ENCODE measurements at regions not wholly inside any gene's neighbourhood (a gene's known extent, or its start where the extent isn't known, plus 50 kb on each side); places are given as distances from the start of the nearest gene placed in this dataset.

DNA sequence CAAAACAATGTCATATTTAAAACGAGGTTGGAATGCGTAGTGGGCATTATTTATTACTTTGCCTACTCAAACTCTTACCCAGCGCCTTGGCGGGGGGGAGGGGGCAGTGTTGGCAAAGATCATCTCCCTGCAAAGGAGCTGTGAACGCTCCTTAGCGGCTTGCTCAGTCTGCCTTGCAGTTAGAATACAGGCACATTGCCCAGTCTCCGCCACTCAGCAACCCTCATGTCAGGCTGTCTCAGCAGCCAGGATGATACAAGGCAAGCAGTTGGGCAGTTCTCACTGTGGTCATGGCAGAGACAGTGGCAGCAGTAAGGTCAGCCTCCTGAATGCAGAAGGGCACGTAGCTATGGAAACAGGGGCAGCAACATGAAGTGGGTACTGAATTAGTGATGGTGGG lies 170.4 kb upstream of the KCNK2 start:
- H3K27ac ChIP-seq, result no peak overlapping the region
- no peaks in the 10 kb centered on the region for H3K36me3 ChIP-seq (replicated peaks in 1 of 2; ENCODE audit: insufficient read depth in 1 of 2, low read depth in 2 of 2)
- TF ChIP-seq, protein P1, sequence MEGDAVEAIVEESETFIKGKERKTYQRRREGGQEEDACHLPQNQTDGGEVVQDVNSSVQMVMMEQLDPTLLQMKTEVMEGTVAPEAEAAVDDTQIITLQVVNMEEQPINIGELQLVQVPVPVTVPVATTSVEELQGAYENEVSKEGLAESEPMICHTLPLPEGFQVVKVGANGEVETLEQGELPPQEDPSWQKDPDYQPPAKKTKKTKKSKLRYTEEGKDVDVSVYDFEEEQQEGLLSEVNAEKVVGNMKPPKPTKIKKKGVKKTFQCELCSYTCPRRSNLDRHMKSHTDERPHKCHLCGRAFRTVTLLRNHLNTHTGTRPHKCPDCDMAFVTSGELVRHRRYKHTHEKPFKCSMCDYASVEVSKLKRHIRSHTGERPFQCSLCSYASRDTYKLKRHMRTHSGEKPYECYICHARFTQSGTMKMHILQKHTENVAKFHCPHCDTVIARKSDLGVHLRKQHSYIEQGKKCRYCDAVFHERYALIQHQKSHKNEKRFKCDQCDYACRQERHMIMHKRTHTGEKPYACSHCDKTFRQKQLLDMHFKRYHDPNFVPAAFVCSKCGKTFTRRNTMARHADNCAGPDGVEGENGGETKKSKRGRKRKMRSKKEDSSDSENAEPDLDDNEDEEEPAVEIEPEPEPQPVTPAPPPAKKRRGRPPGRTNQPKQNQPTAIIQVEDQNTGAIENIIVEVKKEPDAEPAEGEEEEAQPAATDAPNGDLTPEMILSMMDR (IDR thresholded peaks at IDR 0.05), result no peak
- no peak for TF ChIP-seq POLR2A (IDR thresholded peaks at IDR 0.05)
- DNase-seq, result no peak
- no peak overlapping the region for H3K4me3 ChIP-seq
- ATAC-seq, result no peak
- H3K27me3 ChIP-seq, result no peaks in the 10 kb centered on the region
- H3K4me1 ChIP-seq, result no peaks in the 10 kb centered on the region
- no peaks in the 10 kb centered on the region for H3K9me3 ChIP-seq
- 62 to 65% methylated on average over 7 to 8 of the region's 8 CpGs for WGBS, 2 donors
- intact Hi-C loops (cut with DNase I), result no loop called here

DNA sequence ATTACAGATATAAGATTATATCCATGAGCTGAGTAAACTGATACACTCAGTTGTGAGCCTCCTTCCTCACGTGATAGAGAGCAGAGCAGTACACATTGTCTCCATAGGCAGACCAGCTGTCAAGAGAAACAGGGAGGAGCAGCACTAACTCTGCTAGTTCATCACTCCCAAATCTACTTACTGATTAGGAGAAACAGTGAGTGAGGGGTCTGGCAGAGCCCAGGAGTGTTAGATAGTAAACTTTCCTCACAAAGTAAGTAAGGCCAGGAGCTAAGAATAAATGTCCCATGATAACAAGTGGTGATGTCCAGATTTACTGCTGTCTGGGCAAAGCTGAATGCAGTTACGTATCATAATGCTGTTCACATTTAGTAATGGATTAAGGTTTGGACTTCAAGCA lies 168.6 kb upstream of the KCNK2 start:
- DNase-seq (no peak), ATAC-seq (no peak)
- intact Hi-C loops (cut with DNase I), result no loop called here
- H3K9me3 ChIP-seq, result no peaks in the 10 kb centered on the region
- 56 to 62% methylated on average over 2 of the region's 2 CpGs for WGBS, 2 donors
- H3K4me1 ChIP-seq, result no peaks in the 10 kb centered on the region
- H3K27me3 ChIP-seq, result no peaks in the 10 kb centered on the region
- no peak overlapping the region for H3K27ac ChIP-seq
- no peaks in the 10 kb centered on the region for H3K36me3 ChIP-seq (replicated peaks in 1 of 2; ENCODE audit: insufficient read depth in 1 of 2, low read depth in 2 of 2)
- H3K4me3 ChIP-seq, result no peak overlapping the region
- no peak for TF ChIP-seq POLR2A (IDR thresholded peaks at IDR 0.05)

DNA sequence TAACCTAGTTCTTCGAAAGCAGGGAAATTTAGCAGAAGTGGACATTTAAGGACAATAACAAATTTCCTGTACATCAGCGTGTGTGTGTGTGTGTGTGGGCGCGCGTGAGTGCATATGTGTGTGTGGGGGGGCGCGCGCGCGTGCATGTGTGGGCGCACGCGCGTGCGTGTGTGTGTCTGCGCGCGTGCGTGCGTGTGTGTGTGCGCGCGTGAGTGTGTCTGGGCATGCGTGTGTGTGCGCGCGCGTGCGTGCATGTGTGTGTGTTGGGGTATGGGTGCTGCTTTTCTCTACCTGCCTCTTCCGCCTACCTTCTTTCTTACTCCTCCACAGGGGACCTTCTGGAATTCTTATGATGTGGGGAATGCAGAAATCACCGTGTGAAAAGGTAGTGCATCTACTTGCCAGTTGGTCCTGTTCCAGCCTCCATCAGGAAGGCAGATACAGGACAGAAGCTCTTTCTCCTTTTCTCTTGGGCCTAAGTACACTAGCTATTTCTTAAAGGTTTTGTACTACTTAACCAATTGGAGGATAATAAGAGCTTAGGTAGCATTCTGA lies 165.4 kb upstream of the KCNK2 start:
- H3K27ac ChIP-seq, result no peak overlapping the region
- 66 to 79% methylated on average over 31 of the region's 31 CpGs for WGBS, 2 donors
- H3K27me3 ChIP-seq, result no peaks in the 10 kb centered on the region
- H3K4me3 ChIP-seq, result no peak overlapping the region
- H3K4me1 ChIP-seq, result no peaks in the 10 kb centered on the region
- no peaks in the 10 kb centered on the region for H3K36me3 ChIP-seq (replicated peaks in 1 of 2; ENCODE audit: insufficient read depth in 1 of 2, low read depth in 2 of 2)
- intact Hi-C loops (cut with DNase I), result no loop called here
- TF ChIP-seq, protein P1 (IDR thresholded peaks at IDR 0.05), result no peak
- no peak for TF ChIP-seq POLR2A (IDR thresholded peaks at IDR 0.05)
- no peak for DNase-seq
- H3K9me3 ChIP-seq, result no peaks in the 10 kb centered on the region
- no peak for ATAC-seq

DNA sequence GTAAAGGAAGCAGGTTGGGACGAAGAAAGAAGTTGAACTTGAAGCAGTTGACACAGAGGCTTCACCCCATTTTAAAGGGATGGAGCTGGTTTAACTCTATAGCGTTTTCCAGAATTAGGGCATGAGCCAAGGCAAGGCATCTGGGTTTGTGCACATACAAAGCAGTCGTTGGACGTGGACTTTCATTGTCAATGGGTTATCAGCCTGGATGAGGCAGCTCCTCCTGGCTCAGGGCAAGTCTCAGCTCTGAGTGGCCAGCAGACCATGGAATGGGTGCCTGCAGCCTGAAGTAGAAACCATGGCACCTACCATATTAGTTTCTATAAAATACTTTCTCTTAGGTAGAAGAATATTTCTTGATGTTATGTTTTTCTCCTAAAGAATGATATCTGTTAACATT lies 163.8 kb upstream of the KCNK2 start:
- DNase-seq, result no peak
- Histone ChIP-seq H3K4me3 (no peak overlapping the region), H3K36me3 (replicated peaks in 1 of 2; ENCODE audit: insufficient read depth in 1 of 2, low read depth in 2 of 2) (no peaks in the 10 kb centered on the region), H3K27ac (no peak overlapping the region), H3K4me1 (no peaks in the 10 kb centered on the region), H3K9me3 (no peaks in the 10 kb centered on the region), H3K27me3 (no peaks in the 10 kb centered on the region)
- TF ChIP-seq, protein P1 (IDR thresholded peaks at IDR 0.05), result no peak
- TF ChIP-seq POLR2A (IDR thresholded peaks at IDR 0.05), result no peak
- 41 to 56% methylated on average over 4 of the region's 4 CpGs for WGBS, 2 donors
- intact Hi-C loops (cut with DNase I), result no loop called here
- ATAC-seq, result no peak

DNA sequence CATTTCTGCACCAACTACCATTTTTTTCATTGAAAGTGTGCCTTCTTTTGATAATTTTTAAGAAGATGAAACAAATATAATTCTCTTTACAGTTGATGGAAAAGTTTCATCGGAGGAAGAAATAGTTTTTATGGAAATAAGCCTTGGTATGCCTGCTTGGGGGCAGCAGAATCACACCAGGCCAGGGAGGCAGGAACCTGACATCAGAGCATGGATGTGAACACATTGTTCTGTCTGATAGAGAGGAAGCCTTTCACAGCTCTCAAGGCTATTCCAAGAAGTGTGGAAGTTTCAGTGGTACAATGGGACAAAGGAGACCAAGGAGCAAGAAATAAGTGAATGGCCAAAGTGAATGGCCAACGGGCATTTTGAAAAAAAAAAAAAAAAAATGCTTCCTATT lies 162.2 kb upstream of the KCNK2 start:
- TF ChIP-seq, protein P1 (IDR thresholded peaks at IDR 0.05), result no peak
- TF ChIP-seq POLR2A (IDR thresholded peaks at IDR 0.05), result no peak
- Histone ChIP-seq H3K27me3 (no peaks in the 10 kb centered on the region), H3K4me3 (no peak overlapping the region), H3K9me3 (no peaks in the 10 kb centered on the region), H3K27ac (no peak overlapping the region), H3K4me1 (no peaks in the 10 kb centered on the region), H3K36me3 (replicated peaks in 1 of 2; ENCODE audit: insufficient read depth in 1 of 2, low read depth in 2 of 2) (no peaks in the 10 kb centered on the region)
- 30 to 36% methylated on average over 2 of the region's 2 CpGs for WGBS, 2 donors
- intact Hi-C loops (cut with DNase I), result no loop called here
- DNase-seq (no peak), ATAC-seq (no peak)
